Ovary (tissue), 7 donors: ENCODE measurements at regions not wholly inside any gene's neighbourhood (a gene's known extent, or its start where the extent isn't known, plus 50 kb on each side); places are given as distances from the start of the nearest gene placed in this dataset.

Source experiments
- DNase-seq, 5 donors: peaks; one replicate each; pipeline ENCODE4 v3.0.0-alpha.2; 2019 to 2020
- H3K27ac ChIP-seq, 2 donors: fragments of 200-600 bp; one replicate each; pipeline versions ENCODE4 v1.5.1 to v1.8.0; 2019 to 2022
- H3K27me3 ChIP-seq: fragments of 200-600 bp; one replicate; pipeline ENCODE4 v1.8.0; 2022
- H3K36me3 ChIP-seq: fragments of 200-600 bp; sonication (generic); one replicate; pipeline ENCODE4 v1.5.1; 2019
- H3K4me1 ChIP-seq: one replicate; pipeline ENCODE4 v1.8.1; 2013; ENCODE audit warnings: mild to moderate bottlenecking, moderate library complexity; ENCODE audit not compliant: insufficient read depth
- H3K4me3 ChIP-seq: fragments of 200-600 bp; sonication (generic); one replicate; pipeline ENCODE4 v1.5.1; 2017
- H3K9me3 ChIP-seq, 2 donors: fragments of 200-600 bp in 1 of 2; sonication (generic) in 1 of 2; one replicate each; pipeline versions ENCODE4 v1.5.1 to v1.8.1; 2013 to 2019; ENCODE audit warnings: mild to moderate bottlenecking in 1 of 2, moderate library complexity in 1 of 2
- CTCF ChIP-seq, 3 donors: fragments of 450-650 bp in 2 of 3; fragments of 200-600 bp in 1 of 3; IDR thresholded peaks; one replicate each; pipeline versions ENCODE4 v1.5.1 to v1.8.0; 2016 to 2022; ENCODE audit warnings: antibody characterized with exemption in 3 of 3, mild to moderate bottlenecking in 1 of 3
- EP300 ChIP-seq: sonication (generic); formaldehyde crosslinking; IDR thresholded peaks from one replicate; pipeline ENCODE4 v1.6.1; 2017; ENCODE audit warnings: antibody characterized with exemption
- POLR2A ChIP-seq: fragments of 450-650 bp; IDR thresholded peaks from one replicate; pipeline ENCODE4 v1.6.1; 2017; ENCODE audit warnings: antibody characterized with exemption, mild to moderate bottlenecking, moderate library complexity
- WGBS, 3 donors: extraction: QIAGEN DNeasy Blood & Tissue Kit in 1 of 3; methylation state at CpG; one replicate each; pipeline versions ENCODE4 v1.1.5 to v1.1.7; 2013 to 2017; 5-methylcytosine and 5-hydroxymethylcytosine counted together
- intact Hi-C, 4 donors: fragments of 100-400 bp; cut with DNase I; formaldehyde crosslinking; loops; one replicate each; pipeline versions ENCODE4 v1.11.0 to v1.15.1; 2022 to 2023
- donor health status: DM: no; HTN: no; CAD: no; lungs with moderate emphysema.
- donor health status: DM: no; HTN: no; CAD: no.
- donor health status: Bipolar disorder and iron deficiency.
- donor health status: DM: no; HTN: no; CAD: no.
- donor health status: DM: yes; HTN: yes; CAD: no.

- no peaks in the 10 kb centered on the region for H3K9me3 ChIP-seq
- DNase-seq: no peak
- no peak overlapping the region for H3K27ac ChIP-seq
- intact Hi-C loops: no loop called here
- TF ChIP-seq EP300 (no peak), POLR2A (no peak), CTCF (IDR thresholded peaks at IDR 0.05) (no peak)
- WGBS, 3 donors: 40 to 48% (median 46%) methylated on average over 1 of the region's 1 CpG
- no peaks in the 10 kb centered on the region for H3K36me3 ChIP-seq
- H3K27me3 ChIP-seq: no peaks in the 10 kb centered on the region
- no peaks in the 10 kb centered on the region for H3K4me1 ChIP-seq
- no peak overlapping the region for H3K4me3 ChIP-seq
Observed at GRCh38 chr6:104506429-104506828, 353.3 kb downstream of the HACE1 start.

GRCh38 chr6:104505838-104506237 lies 353.9 kb downstream of the HACE1 start:
- TF ChIP-seq EP300 (no peak), CTCF (IDR thresholded peaks at IDR 0.05) (no peak), POLR2A (no peak)
- no peak overlapping the region for H3K27ac ChIP-seq
- 57 to 68% (median 58%) methylated on average over 2 of the region's 2 CpGs for WGBS, 3 donors
- no peak for DNase-seq
- H3K27me3 ChIP-seq: no peaks in the 10 kb centered on the region
- intact Hi-C loops: no loop called here
- no peaks in the 10 kb centered on the region for H3K36me3 ChIP-seq
- no peaks in the 10 kb centered on the region for H3K9me3 ChIP-seq
- no peak overlapping the region for H3K4me3 ChIP-seq
- H3K4me1 ChIP-seq: no peaks in the 10 kb centered on the region

GRCh38 chr6:104500265-104500664 lies 359.5 kb downstream of the HACE1 start:
- H3K4me3 ChIP-seq: no peak overlapping the region
- DNase-seq: no peak
- H3K9me3 ChIP-seq: no peaks in the 10 kb centered on the region
- no peaks in the 10 kb centered on the region for H3K27me3 ChIP-seq
- no peaks in the 10 kb centered on the region for H3K4me1 ChIP-seq
- no peaks in the 10 kb centered on the region for H3K36me3 ChIP-seq
- 51 to 69% (median 62%) methylated on average over 2 of the region's 2 CpGs for WGBS, 3 donors
- no peak overlapping the region for H3K27ac ChIP-seq
- intact Hi-C loops: no loop called here
- TF ChIP-seq POLR2A (no peak), EP300 (no peak), CTCF (IDR thresholded peaks at IDR 0.05) (no peak)

- no peak for DNase-seq
- WGBS, 3 donors: 58 to 77% (median 72%) methylated on average over 3 of the region's 3 CpGs
Observed at GRCh38 chr6:104486035-104486434, 373.7 kb downstream of the HACE1 start.

More at GRCh38 chr6:104486035-104486434, 373.7 kb downstream of the HACE1 start:
- H3K27ac ChIP-seq: no peak overlapping the region
- no peaks in the 10 kb centered on the region for H3K4me1 ChIP-seq
- intact Hi-C loops: no loop called here
- TF ChIP-seq POLR2A (no peak), EP300 (no peak), CTCF (IDR thresholded peaks at IDR 0.05) (no peak)
- H3K36me3 ChIP-seq: no peaks in the 10 kb centered on the region
- H3K9me3 ChIP-seq: no peaks in the 10 kb centered on the region
- H3K27me3 ChIP-seq: no peaks in the 10 kb centered on the region
- H3K4me3 ChIP-seq: no peak overlapping the region
